IPS DF 4.7 (cell line): ENCODE measurements at regions not wholly inside any gene's neighbourhood (a gene's known extent, or its start where the extent isn't known, plus 50 kb on each side); places are given as distances from the start of the nearest gene placed in this dataset.

Source experiments
- DNase-seq: peaks from one replicate; pipeline ENCODE4 v3.0.0-alpha.2; 2013; ENCODE audit warnings: low spot score; ENCODE audit errors: extremely low read depth

GRCh38 chr9:131809941-131810344 is 70.1 kb upstream of the RAPGEF1 start:
- DNase-seq: no peak

- DNase-seq: no peak
Measured at GRCh38 chr9:131808291-131808690, 68.4 kb upstream of the RAPGEF1 start.

- peak; percentile 83 for DNase-seq
Measured at GRCh38 chr9:131807144-131807983, 67.5 kb upstream of the RAPGEF1 start.

GRCh38 chr9:131805803-131806202 is 65.9 kb upstream of the RAPGEF1 start:
- no peak for DNase-seq

DNA sequence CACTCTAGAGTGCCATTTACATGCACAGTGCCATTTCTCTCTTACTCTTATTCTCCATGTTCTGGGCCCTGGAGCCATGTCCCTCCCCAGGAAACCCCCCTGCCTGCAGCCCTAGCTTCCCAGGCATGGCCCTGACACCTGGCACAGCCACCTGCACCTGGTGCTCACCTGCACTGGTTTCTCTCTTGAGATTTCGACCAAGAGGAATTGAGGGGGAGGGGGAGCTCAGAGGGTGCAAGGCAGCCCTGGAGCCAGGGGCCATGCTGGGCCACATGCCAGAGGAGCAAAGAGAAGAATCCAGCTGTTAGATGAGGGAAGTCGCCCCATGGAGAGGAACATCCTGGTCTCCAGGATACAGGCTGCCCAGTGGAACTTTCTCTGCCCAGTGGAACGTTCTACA is 65.0 kb upstream of the RAPGEF1 start:
- no peak for DNase-seq

DNA sequence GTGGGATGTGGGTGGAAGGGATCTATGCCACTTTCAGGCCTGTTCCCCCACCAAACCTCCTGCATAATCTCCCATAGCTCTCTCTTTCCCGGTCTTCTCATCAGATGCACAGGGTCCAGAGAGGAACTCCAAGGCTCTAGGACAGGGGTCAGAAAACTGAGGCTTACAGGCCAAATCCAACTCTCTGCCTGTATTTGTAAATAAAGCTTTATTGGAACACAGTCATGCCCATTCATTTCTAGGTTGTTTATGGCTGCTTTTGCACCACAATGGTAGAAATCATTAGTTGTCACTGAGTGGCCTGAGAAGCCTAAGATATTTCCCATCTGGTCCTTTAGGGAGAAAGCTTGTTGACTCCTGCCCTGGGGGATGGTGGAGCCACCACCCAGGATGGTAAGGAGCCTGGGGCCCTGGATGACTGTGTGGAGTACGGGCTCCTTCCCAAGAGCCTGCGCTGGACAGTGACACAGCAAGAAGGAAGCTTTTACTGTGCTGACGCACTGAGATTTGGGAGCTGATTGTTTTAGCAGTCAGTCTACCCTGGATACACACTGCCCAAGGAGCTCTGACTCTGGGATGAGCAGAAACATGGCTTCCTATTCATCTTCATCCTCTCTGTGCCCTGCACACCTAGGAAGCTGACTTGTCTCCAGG is 64.0 kb upstream of the RAPGEF1 start:
- no peak for DNase-seq

- no peak for DNase-seq
Measured at GRCh38 chr9:131801810-131802209, 61.9 kb upstream of the RAPGEF1 start.

GRCh38 chr9:131800843-131801242 is 61.0 kb upstream of the RAPGEF1 start:
- DNase-seq: no peak

DNA sequence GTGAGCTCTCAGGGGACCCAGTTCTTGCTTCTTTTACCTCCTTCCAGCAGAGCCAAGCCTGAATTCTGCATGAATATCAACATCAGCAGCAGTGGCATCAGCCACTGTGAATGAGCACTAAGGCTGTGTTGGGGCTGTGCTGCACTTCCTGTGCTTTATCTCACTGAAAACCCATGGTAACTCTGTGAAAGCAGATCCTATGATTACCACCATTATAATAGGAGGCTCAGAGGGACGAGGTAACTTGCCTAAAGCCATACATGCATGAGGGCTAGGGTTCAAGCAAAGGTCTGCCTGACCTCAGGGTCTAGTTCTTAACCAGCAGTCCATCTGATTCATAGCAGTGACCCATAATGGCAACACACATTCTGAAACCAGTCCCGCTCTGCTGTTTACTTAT is 60.5 kb upstream of the RAPGEF1 start:
- no peak for DNase-seq

DNA sequence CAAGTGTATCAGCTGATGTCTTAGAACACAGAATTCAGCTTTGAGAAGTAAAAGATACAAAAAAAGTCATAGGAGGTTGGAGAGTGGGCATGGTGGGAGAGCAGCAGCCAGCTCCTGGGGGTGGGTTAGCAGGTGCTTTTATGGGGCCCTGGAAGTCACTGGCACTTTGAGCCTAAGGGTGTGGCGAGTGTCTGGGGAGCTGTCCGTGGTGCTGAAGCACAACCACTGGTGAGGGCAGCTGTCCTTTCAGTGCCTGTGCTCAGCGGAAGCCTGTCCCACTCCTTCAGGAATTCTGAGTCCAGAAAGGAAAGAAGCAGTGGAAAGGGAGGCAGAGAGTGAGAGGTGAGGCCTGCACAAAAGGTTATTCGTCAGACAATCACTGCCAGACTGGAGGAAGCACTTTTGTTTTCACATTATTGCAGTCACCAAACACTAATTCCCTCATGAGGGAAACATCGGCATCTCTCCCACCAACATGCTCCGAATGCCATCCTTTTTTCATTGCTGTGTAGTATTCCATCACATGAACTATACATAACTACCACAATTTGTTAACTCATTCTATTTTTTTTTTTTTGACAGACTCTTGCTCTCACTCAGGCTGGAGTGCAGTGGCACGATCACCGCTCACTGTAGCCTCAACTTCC is 59.4 kb upstream of the RAPGEF1 start:
- DNase-seq: no peak

DNA sequence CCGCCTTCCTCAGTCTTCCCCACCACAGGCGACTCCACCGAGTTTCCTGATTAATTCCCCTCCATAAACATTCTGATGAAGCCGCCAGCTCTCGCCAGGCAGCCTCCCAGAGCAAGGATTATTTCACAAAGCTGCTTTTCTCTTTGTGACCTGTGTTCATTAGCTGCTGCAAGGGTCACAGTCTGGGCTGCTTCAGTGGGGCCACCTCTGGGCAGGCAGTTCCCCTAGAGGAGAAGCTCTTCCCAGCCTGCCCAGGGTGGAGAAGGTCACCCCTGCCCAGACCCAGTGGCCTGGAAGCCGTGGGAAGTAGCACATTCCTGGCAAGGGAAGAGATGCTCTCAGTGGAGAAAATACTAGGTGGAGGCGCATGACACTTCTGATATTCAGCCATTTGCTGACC is 58.4 kb upstream of the RAPGEF1 start:
- no peak for DNase-seq

- no peak for DNase-seq
Measured at GRCh38 chr9:131794393-131794792, 54.5 kb upstream of the RAPGEF1 start.

GRCh38 chr9:131791542-131792254 is 51.8 kb upstream of the RAPGEF1 start:
- DNase-seq: no peak
